ENCODE measurements at regions not wholly inside any gene's neighbourhood (a gene's known extent, or its start where the extent isn't known, plus 50 kb on each side); places are given as distances from the start of the nearest gene placed in this dataset.
"Not testable (repeated sequence)": the region's sequence is repeated elsewhere in the genome, so short reads cannot be mapped to it uniquely, and the experiment has no call there.

GRCh38 chr12:105457026-105457425, 126.5 kb downstream of the C12orf75 start:
- no peak for DNase-seq

- no peak for DNase-seq
These were observed 129.4 kb downstream of the C12orf75 start for GRCh38 chr12:105459760-105460330.

GRCh38 chr12:105461271-105461943, 130.9 kb downstream of the C12orf75 start:
- no peak for DNase-seq

DNA sequence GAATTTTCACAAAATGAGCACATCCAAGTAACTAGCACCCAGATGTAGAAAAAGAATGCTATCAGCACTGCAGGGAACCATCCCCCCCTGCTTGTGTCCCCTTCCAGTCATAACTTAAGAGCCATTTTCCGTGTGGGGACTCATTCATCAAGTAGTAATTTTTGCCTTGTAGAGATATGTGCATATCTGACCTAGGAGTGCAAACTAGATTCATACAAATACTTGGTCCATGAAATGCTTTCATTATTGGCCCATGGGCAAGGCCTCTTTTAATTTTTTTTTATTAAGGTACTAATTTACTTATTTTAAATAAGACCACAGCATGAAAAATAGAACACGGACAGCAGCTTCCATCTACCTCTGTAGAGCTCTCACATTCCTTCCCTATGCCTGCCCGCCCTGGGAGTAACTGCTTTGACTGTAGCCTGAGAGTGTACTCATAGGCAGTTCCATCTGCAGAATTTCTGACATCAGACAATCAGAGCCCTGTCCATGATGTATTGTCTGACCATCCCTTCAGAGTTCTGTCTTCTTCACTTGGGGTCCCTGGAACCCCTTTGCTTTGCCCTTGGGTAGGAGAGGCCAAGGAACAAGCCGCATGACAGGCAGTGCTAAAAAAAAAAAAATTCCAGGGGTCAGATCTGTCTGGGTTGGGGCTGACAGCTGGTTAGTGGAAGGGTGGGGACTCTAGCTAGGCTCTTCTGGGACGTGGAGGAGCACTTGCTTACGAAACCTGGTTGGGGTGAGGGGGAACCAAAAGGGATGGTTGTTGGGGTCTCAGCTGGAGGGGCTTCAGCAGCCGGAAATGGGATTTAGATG, 131.7 kb downstream of the C12orf75 start:
- no peak for DNase-seq

DNA sequence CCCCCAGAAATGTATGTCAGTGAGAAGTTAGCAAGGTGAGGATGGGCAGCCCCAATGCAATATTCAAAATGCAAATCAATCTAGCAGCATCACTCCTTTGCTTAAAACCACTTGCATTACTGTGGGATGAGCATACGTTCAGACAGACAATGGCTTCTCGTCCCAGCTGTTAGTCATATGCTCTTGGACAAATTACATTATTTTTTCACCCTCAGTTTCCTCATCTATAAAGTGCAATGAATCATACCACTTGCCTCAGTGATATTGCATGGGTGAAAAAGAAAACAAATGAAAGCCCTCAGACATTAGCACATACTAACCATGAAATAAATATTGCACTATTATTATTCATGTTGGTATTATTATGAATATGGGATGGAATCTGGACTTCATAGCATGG, 132.3 kb downstream of the C12orf75 start:
- DNase-seq, result no peak

- DNase-seq, result no peak
These were observed 133.9 kb downstream of the C12orf75 start for GRCh38 chr12:105464406-105464805.

- DNase-seq, result no peak
These were observed 135.9 kb downstream of the C12orf75 start for GRCh38 chr12:105466231-105466900.

DNA sequence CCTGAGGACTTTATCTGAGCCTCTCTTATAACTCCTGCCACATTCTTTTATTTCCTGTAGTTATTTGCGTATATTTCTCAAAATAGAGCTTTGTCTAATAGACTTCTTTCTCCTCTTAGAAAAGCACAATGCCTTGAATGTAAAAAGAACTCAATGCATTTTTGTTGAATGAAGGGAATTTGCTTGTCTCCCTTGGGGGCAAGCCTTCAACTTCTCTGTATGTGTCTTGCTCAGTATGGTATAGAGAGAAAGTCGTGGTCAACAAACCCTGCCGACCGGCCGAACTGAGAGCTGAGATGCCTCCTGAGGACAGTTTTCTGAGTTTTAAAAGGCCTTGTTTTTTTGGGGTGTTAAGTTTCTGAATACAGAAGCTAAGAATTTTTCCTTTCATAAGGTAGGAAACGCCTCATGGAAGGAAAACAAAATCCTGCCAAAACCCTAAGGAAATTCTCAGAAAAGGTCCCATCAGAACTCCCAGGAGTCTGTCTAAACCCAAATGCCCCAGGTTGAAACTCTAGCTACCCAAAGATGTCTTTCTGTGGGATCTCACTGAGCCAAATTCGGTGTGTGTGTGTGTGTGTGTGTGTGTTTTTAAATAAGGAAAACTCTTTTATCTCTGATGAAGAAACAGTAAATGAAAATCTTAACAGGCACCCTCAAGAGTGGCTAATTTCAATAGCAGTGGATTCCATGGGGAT, 136.6 kb downstream of the C12orf75 start:
- DNase-seq, result no peak

- DNase-seq, result no peak
These were observed 137.3 kb downstream of the C12orf75 start for GRCh38 chr12:105467710-105468366.

DNA sequence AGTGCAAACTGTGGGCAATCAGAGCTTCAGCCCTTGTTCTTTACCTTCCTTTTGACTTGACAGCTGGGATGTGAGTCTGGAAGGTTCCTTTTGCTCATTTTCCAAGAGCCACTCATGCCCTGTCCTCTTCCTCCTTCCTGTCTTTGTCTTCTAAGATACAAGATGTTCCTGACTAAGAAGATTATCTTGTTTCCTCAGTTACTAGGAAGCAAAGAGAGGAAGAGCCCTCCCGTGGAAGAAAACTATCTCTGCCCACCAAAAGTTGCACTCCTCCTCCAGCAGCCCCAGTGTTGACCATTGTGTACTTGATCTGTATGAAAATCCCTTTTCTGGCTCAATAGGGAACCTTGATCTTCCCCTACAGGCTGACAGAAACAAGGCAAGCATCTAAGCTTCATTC, 138.0 kb downstream of the C12orf75 start:
- no peak for DNase-seq

GRCh38 chr12:105469211-105469610, 138.7 kb downstream of the C12orf75 start:
- DNase-seq, result no peak

- no peak for DNase-seq
These were observed 139.2 kb downstream of the C12orf75 start for GRCh38 chr12:105469701-105470100.

GRCh38 chr12:105470102-105470501, 139.6 kb downstream of the C12orf75 start:
- no peak for DNase-seq

GRCh38 chr12:105470601-105471000, 140.1 kb downstream of the C12orf75 start:
- DNase-seq, result no peak

DNA sequence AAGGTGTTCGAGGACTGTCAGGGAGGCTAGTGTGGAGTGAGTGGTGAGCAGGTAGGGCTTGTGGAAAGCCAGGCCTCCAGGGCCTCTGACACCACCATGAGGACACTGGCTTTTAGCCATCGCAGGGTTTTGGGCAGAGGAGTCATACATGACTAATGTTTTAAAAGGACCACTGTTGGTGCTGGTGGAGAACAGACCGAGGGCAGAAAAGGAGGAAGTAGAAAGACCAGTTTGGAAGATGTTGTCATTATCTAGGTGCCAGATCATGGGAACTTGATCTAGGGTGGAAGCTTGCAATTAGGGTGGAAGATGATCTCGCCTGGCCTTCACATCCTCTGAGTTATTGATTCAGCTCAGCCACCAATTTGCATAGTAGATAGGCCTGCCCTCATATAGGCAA, 144.2 kb downstream of the C12orf75 start:
- no peak for DNase-seq

DNA sequence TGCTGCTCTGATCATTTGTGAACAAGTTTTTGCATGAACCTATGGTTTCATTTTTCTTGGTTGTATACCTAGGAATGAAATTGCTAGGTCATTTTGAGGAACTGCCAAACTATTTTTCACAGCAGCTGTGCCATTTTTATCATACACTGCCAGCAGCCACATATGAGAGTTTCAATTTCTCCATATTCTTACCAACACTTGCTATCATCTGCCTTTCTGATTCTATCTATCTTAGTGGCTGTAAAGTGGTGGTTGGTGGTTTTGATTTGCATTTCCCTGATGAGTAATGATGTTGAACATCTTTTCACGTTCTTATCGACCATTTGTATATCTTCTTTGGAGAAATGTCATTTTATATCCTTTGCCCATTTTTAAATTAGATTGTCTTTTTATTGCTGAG, 146.1 kb downstream of the C12orf75 start:
- DNase-seq, result no peak

GRCh38 chr12:105477873-105478272, 147.4 kb downstream of the C12orf75 start:
- DNase-seq, result no peak

- DNase-seq, result not testable (repeated sequence)
These were observed 148.3 kb downstream of the C12orf75 start for GRCh38 chr12:105478788-105479187.

DNA sequence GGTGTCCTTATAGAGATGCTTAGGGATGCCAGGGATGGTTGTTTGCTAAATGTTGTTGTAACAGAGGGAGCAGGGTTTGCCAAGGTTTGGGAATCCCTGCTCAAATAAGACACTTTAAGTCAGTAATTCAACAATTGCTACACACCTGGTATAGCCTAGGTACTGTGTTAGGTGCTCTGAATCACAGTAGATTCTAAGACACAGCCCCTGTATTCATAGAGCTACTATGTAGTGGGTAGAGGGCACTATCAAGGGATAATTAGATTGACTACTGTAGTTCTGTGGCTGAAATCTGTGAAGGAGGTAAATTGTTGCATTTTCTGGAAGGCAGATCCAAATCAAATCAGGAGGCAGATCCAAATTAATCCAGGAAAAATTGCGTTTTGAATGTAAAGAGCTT, 149.2 kb downstream of the C12orf75 start:
- DNase-seq, result no peak

DNA sequence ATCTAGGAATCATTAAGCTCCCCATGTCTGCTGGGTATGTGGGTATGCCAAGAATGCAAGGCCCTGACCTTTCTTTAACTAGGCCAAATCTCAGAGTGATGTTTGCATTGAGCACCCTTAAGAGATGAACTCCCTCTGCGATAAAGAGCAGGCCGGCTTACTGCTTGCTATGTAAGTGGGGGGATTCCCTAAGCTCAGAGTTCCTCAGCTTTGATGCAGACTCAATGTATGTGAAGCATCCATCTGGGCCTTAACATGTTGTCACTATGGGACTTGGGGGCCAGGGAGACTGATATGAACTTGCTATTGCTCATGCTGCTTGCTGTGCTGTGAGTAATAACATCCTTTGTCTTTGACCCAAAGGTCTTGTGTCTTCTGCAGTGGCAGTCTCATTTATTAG, 149.7 kb downstream of the C12orf75 start:
- no peak for DNase-seq

GRCh38 chr12:105481392-105482300, 151.2 kb downstream of the C12orf75 start:
- no peak for DNase-seq

All from CD4-positive, alpha-beta T cell treated with Interleukin-12 subunit alpha and Interleukin-12 subunit beta, for 1 hour (primary cell).